Dendritic cell treated with granulocyte-macrophage colony-stimulating factor and Interleukin-4, amounts not matched to agents 40 ng/mL and 50 ng/mL, for 4 days (primary cell): ENCODE measurements at regions not wholly inside any gene's neighbourhood (a gene's known extent, or its start where the extent isn't known, plus 50 kb on each side); places are given as distances from the start of the nearest gene placed in this dataset.

ENCODE experiments used
- H3K27ac Mint-ChIP-seq: one replicate; pipeline ENCODE4 v1.8.0; 2022; ENCODE audit warnings: mild to moderate bottlenecking, mixed read lengths
- H3K27me3 Mint-ChIP-seq: one replicate; pipeline ENCODE4 v1.8.0; 2022; ENCODE audit warnings: mild to moderate bottlenecking, mixed read lengths
- H3K36me3 Mint-ChIP-seq: one replicate; pipeline ENCODE4 v1.8.0; 2022; ENCODE audit warnings: low read depth, mixed read lengths
- H3K4me1 Mint-ChIP-seq: one replicate; pipeline ENCODE4 v1.8.0; 2022; ENCODE audit warnings: low read depth, mixed read lengths
- H3K4me3 Mint-ChIP-seq: one replicate; pipeline ENCODE4 v1.8.0; 2022; ENCODE audit warnings: mild to moderate bottlenecking, moderate library complexity, mixed read lengths
- H3K9me3 Mint-ChIP-seq: one replicate; pipeline ENCODE4 v1.8.0; 2022; ENCODE audit warnings: mixed read lengths
- intact Hi-C: fragments of 100-400 bp; cut with micrococcal nuclease; formaldehyde crosslinking; loops from one replicate; pipeline ENCODE4 v1.15.0; 2022

DNA sequence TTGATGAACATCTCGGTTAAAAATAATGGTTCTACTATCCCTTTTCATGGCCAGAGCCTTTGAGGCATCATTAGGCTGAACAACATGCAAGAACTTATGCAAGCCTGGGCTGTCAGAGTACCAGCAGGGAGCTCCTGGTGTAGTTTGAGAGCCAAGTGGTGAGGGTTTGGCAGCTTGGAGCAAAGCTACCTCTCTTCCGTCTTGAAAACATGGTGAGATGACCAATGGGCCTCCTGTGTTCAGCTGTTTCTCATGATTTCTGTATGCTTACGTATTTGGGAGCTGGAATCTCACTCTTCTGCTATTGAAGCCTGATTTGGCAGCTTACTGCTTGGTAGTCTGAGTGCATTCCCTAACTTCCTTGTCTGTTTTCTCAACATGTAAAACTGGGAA lies 150.4 kb downstream of the CXCL12 start:
- no peaks in the 10 kb centered on the region for H3K27me3 Mint-ChIP-seq
- no peak overlapping the region for H3K4me3 Mint-ChIP-seq
- intact Hi-C loops = no loop called here
- H3K4me1 Mint-ChIP-seq = no peaks in the 10 kb centered on the region
- H3K9me3 Mint-ChIP-seq = peaks cover 15% of the 10 kb centered on the region
- H3K36me3 Mint-ChIP-seq = no peaks in the 10 kb centered on the region
- H3K27ac Mint-ChIP-seq = no peak overlapping the region

DNA sequence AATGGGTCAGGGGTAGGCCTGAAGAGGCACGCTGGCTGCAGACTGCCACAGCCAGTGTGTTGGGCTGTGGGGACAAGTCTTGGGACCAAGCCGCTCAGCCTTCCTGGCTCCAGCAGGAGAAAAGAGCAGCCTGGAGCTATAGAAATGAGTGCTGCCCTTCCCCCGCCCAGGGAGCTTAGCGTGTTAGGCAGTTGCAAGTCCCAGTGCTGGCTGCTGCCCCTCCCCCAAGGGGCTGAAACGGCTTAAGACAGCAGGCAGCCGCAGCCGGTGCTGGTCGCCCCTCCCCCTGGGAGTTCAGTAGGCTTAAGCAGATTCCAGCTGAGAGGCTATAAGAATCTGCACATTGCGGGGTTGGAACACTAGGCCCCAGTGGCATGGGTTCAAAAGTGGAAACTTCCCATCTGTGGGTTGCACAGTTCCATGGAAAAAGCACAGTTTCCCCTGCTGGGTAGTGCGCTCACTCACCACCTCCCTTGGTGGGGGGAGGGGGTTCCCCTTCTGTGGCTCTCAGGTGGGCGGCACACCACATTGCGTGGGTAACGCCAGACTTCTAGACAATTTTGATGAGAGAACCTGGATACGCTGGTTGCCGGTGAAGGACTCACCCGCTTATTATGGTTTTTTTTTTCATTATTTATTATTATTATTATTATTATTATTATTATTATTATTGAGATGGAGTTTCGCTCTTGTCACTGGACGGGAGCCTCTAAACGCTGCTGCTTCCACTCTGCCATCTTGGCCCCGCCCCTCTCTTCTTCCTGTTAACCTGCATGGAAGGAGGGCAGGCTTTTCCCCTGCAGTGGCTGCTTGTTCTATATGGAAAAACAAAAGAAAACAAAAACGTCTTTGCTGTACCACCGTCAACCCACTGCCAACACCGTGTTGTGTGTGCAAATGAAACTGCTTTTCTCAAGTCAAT lies 151.1 kb downstream of the CXCL12 start:
- H3K27me3 Mint-ChIP-seq = no peaks in the 10 kb centered on the region
- no peaks in the 10 kb centered on the region for H3K36me3 Mint-ChIP-seq

DNA sequence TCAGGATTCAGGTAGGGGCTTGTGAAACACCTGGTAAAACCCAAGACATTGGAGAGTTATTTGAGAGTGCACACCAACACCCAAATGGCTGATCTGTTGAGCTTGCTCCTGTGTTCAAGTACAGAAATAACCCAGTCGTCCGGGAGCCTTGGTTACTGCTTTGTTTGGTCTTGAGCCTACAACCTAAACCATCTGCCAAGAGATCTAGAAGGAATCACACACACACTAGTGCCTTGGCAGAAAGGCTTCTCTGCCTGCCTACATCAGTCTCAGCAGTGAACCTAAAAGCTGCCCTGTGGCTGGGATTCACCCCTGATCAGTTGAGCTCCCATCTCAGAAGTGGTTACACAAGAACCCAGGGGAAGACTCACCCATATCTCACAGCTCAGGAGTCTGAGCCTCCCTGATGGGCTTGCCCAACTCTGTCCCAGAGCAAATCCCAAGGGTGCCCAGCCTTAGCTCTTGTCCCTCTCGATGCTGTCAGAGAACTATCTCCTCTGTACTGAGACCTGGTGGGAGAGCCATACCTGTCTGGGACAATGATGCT lies 167.6 kb downstream of the CXCL12 start:
- H3K4me1 Mint-ChIP-seq = no peaks in the 10 kb centered on the region
- H3K36me3 Mint-ChIP-seq = no peaks in the 10 kb centered on the region
- intact Hi-C loops = no loop called here
- no peak overlapping the region for H3K4me3 Mint-ChIP-seq
- peaks cover 40% of the 10 kb centered on the region for H3K9me3 Mint-ChIP-seq
- no peaks in the 10 kb centered on the region for H3K27me3 Mint-ChIP-seq
- no peak overlapping the region for H3K27ac Mint-ChIP-seq

More for the DNA sequence above, 151.1 kb downstream of the CXCL12 start:
- Mint-ChIP-seq H3K27ac (no peak overlapping the region), H3K4me1 (no peaks in the 10 kb centered on the region), H3K9me3 (peaks cover 15% of the 10 kb centered on the region), H3K4me3 (no peak overlapping the region)
- intact Hi-C loops = no loop called here

- no peak overlapping the region for H3K27ac Mint-ChIP-seq
- intact Hi-C loops = no loop called here
Measured at GRCh38 chr10:44216073-44216472, 168.8 kb downstream of the CXCL12 start.

GRCh38 chr10:44209811-44210210 lies 175.1 kb downstream of the CXCL12 start:
- no peak overlapping the region for H3K4me3 Mint-ChIP-seq
- H3K36me3 Mint-ChIP-seq = no peaks in the 10 kb centered on the region
- intact Hi-C loops = no loop called here
- H3K27me3 Mint-ChIP-seq = no peaks in the 10 kb centered on the region
- H3K27ac Mint-ChIP-seq = no peak overlapping the region
- peaks cover 10% of the 10 kb centered on the region for H3K9me3 Mint-ChIP-seq
- H3K4me1 Mint-ChIP-seq = no peaks in the 10 kb centered on the region

More at GRCh38 chr10:44216073-44216472, 168.8 kb downstream of the CXCL12 start:
- Mint-ChIP-seq H3K4me3 (no peak overlapping the region), H3K36me3 (no peaks in the 10 kb centered on the region), H3K4me1 (no peaks in the 10 kb centered on the region), H3K9me3 (peaks cover 40% of the 10 kb centered on the region), H3K27me3 (no peaks in the 10 kb centered on the region)

DNA sequence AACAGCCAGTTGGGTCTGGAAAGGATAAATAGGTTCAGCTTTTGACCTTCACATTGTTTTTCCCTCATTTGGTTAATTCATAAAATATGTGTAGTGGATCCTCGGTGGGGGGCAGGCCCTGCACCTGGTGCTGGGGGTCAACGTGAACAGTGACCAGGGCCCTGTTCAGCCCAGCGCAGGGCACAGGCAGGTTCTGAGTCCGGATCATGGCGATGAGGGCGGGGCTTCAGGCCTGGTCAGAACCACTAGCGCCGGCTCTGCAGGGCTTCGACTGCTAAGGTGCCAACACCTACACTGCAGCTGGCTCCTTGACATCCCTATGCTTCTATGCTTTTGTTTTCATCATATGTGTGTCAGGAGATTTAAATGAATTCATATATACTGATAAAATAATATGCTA lies 177.7 kb downstream of the CXCL12 start:
- Mint-ChIP-seq H3K9me3 (peaks cover 3% of the 10 kb centered on the region), H3K4me3 (no peak overlapping the region), H3K27me3 (no peaks in the 10 kb centered on the region), H3K36me3 (no peaks in the 10 kb centered on the region), H3K27ac (no peak overlapping the region), H3K4me1 (no peaks in the 10 kb centered on the region)
- intact Hi-C loops = no loop called here

- Mint-ChIP-seq H3K9me3 (peaks cover 10% of the 10 kb centered on the region), H3K4me1 (no peaks in the 10 kb centered on the region), H3K27ac (no peak overlapping the region), H3K27me3 (no peaks in the 10 kb centered on the region), H3K36me3 (no peaks in the 10 kb centered on the region), H3K4me3 (no peak overlapping the region)
- intact Hi-C loops = no loop called here
Measured at GRCh38 chr10:44206127-44206818, 178.6 kb downstream of the CXCL12 start.

DNA sequence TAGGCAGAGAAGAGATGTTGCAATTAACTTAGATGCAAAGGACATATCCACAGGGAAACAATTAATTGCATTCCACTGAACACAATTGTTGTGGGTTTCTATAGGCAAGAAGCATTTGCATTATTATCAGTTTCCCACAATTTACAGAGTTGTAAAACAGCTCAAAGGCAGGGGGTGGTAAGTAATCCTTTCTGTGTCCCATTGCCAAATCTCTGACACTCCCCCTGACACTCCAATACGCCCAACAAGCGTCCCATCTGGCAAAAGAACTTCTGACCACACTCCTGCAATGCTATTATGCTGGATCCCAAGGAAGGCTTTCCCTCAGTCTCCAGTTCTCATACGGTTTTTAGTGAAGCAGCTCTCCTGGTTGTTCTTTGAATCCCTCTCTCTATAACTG lies 179.8 kb downstream of the CXCL12 start:
- Mint-ChIP-seq H3K27me3 (no peaks in the 10 kb centered on the region), H3K9me3 (peaks cover 10% of the 10 kb centered on the region), H3K27ac (no peak overlapping the region), H3K4me1 (no peaks in the 10 kb centered on the region), H3K36me3 (no peaks in the 10 kb centered on the region), H3K4me3 (no peak overlapping the region)
- intact Hi-C loops = no loop called here

DNA sequence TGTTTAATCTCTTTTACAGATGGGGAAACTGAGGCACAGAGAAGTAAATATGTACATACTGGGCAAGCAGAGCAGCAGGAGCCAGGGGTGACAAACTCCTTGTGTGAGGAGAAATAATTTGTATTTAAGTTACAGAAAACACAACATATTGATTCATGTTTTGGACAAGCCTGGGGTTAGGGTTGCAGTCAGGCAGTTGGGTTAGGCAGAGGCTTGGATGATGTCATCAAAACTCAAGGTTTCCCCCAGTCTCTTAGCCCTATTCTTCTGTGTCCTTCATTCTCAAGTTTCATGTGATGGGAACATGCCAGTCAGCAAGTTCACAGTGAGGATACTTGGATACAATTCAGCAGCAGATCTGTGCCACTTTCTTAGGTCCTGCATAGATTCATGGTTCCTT lies 181.4 kb downstream of the CXCL12 start:
- peaks cover 10% of the 10 kb centered on the region for H3K9me3 Mint-ChIP-seq

DNA sequence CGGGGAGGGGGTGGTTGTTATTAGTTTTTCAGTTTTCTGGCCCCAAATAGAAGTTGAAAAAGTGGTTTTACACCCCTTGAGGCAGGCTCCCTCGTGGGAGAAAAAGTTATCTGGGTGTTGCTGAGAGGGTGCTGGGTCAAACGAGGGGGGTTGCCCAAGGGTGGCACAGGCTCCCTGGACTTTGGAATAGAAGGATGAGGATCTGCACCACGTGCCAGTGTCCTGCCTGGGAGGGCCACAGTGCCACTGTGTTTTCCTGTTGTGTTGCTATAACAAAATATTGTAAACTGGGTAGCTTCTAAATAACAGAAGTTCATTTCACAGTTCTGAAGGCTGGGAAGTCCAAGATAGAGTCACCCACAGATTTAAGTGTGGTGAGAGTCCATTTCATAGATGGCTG lies 181.9 kb downstream of the CXCL12 start:
- H3K27me3 Mint-ChIP-seq = no peaks in the 10 kb centered on the region
- H3K9me3 Mint-ChIP-seq = peaks cover 10% of the 10 kb centered on the region
- H3K4me3 Mint-ChIP-seq = no peak overlapping the region
- no peaks in the 10 kb centered on the region for H3K36me3 Mint-ChIP-seq
- no peak overlapping the region for H3K27ac Mint-ChIP-seq
- intact Hi-C loops = no loop called here
- H3K4me1 Mint-ChIP-seq = no peaks in the 10 kb centered on the region

More for the DNA sequence above, 181.4 kb downstream of the CXCL12 start:
- no peaks in the 10 kb centered on the region for H3K4me1 Mint-ChIP-seq
- no peaks in the 10 kb centered on the region for H3K27me3 Mint-ChIP-seq
- intact Hi-C loops = no loop called here
- H3K4me3 Mint-ChIP-seq = no peak overlapping the region
- no peak overlapping the region for H3K27ac Mint-ChIP-seq
- no peaks in the 10 kb centered on the region for H3K36me3 Mint-ChIP-seq

DNA sequence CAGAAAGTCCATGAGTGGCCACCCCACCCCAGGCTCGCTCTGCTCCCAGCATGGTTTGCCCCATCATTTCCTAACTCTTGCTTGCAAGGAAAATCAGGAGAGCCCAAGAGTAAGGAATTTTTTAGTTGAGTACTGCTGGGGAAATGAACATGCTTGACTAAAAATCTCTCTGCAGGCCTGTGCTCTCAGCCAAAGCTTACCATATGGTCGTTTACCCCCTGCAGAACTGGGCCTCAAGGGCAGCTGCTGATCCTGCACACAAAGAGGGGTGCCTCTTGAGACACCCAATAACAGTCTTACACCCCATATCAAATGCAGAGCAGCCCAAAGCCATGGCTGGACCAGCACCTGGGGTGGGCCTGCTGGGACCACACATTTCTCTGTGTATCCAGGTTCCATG lies 183.2 kb downstream of the CXCL12 start:
- Mint-ChIP-seq H3K9me3 (peaks cover 10% of the 10 kb centered on the region), H3K27ac (no peak overlapping the region), H3K36me3 (no peaks in the 10 kb centered on the region), H3K4me1 (no peaks in the 10 kb centered on the region), H3K27me3 (no peaks in the 10 kb centered on the region), H3K4me3 (no peak overlapping the region)
- intact Hi-C loops = no loop called here

GRCh38 chr10:44201011-44201410 lies 183.9 kb downstream of the CXCL12 start:
- Mint-ChIP-seq H3K36me3 (no peaks in the 10 kb centered on the region), H3K4me3 (no peak overlapping the region), H3K9me3 (peaks cover 10% of the 10 kb centered on the region), H3K27ac (no peak overlapping the region), H3K4me1 (no peaks in the 10 kb centered on the region), H3K27me3 (no peaks in the 10 kb centered on the region)
- intact Hi-C loops = no loop called here

DNA sequence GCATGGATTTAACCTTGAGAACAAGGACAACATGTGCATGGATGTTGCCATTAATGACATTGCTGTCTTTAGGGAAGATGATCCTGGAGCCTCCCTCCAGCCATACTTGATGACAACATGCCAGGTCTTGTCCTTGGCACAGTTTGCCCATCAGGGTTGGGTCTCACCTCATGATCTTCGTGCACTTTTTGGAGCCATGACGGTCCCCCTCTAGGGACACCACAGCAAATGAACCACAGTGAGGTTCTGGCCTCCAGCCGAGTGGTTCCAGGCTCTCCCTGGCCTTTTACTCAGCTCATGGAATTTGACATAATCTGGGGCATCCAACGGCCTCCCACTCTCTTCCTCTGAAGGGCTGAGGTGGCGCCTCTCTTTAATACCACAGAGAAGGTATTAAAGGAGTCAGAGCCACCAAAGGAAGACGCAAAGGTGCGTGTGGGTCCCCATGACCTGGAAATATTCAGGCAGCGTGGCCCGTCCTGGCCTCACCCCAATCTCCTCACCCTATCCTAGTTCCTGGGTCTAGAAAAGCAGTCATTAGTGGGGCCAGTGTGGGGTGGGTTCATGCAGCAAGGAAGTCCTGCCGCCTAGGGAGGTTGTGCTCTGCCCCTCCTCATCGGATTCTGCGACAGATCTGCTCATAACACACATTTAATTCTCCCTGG lies 184.8 kb downstream of the CXCL12 start:
- Mint-ChIP-seq H3K36me3 (no peaks in the 10 kb centered on the region), H3K4me1 (no peaks in the 10 kb centered on the region), H3K27ac (no peak overlapping the region), H3K4me3 (no peak overlapping the region), H3K9me3 (peaks cover 10% of the 10 kb centered on the region), H3K27me3 (no peaks in the 10 kb centered on the region)
- intact Hi-C loops = no loop called here

DNA sequence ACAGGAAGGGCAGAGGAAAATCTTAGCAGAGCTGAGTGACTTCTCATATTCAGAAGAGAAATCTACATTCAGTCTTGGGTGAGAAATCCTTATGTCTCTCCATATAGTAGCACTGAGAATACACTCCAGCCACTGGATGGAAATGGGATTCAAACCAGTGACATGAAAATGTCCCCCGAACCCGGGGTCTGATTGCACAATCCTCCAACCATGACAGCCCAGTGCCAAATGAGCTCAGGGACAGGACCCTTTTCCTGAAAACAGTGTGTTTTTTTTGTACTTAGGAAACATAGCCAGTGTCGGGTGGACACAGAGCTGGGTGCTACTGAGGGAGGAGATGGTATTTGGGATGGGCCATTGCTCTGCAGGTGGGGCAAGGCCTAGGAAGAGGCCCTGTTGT lies 185.6 kb downstream of the CXCL12 start:
- H3K36me3 Mint-ChIP-seq = no peaks in the 10 kb centered on the region
- H3K4me1 Mint-ChIP-seq = no peaks in the 10 kb centered on the region
- H3K27ac Mint-ChIP-seq = no peak overlapping the region
- intact Hi-C loops = no loop called here
- no peak overlapping the region for H3K4me3 Mint-ChIP-seq
- H3K27me3 Mint-ChIP-seq = no peaks in the 10 kb centered on the region
- peaks cover 10% of the 10 kb centered on the region for H3K9me3 Mint-ChIP-seq
